GM23338 (cell line): ENCODE measurements at regions not wholly inside any gene's neighbourhood (a gene's known extent, or its start where the extent isn't known, plus 50 kb on each side); places are given as distances from the start of the nearest gene placed in this dataset.

ENCODE experiments used
- ATAC-seq: fragments of 200-7000 bp; cut with Tn5 transposase; 3 replicates; pipeline ENCODE4 v1.9.1; 2020
- DNase-seq: peaks from one replicate; pipeline ENCODE4 v3.0.0-alpha.2; 2015; ENCODE audit warnings: low spot score
- H2AFZ ChIP-seq: fragments of 200-600 bp; sonication (generic); 2 replicates; pipeline ENCODE4 v1.8.0; 2016; ENCODE audit warnings: antibody characterized with exemption, mild to moderate bottlenecking, moderate library complexity
- H3F3A ChIP-seq: fragments of 200-600 bp; sonication (generic); replicated peaks from 2 replicates; pipeline ENCODE4 v1.8.0; 2017; ENCODE audit warnings: antibody characterized with exemption, mixed run types, low read depth
- H3K27ac ChIP-seq: fragments of 200-600 bp; sonication (generic); 2 replicates; pipeline ENCODE4 v1.6.1; 2016; ENCODE audit warnings: low read depth
- H3K27me3 ChIP-seq: fragments of 200-600 bp; sonication (generic); 2 replicates; pipeline ENCODE4 v1.8.0; 2016; ENCODE audit warnings: mild to moderate bottlenecking, mixed run types, moderate library complexity; ENCODE audit not compliant: insufficient read depth
- H3K36me3 ChIP-seq: fragments of 200-600 bp; sonication (generic); 2 replicates; pipeline ENCODE4 v1.8.0; 2016; ENCODE audit warnings: mild to moderate bottlenecking; ENCODE audit not compliant: insufficient read depth
- H3K4me1 ChIP-seq: fragments of 200-600 bp; sonication (generic); 2 replicates; pipeline ENCODE4 v1.8.0; 2016; ENCODE audit warnings: mild to moderate bottlenecking, moderate library complexity; ENCODE audit not compliant: insufficient read depth
- H3K4me2 ChIP-seq: fragments of 200-600 bp; sonication (generic); 2 replicates; pipeline ENCODE4 v1.7.1; 2017; ENCODE audit warnings: mixed run types
- H3K4me3 ChIP-seq: fragments of 200-600 bp; sonication (generic); 2 replicates; pipeline ENCODE4 v1.6.1; 2016; ENCODE audit warnings: mixed run types
- H3K79me2 ChIP-seq: fragments of 200-600 bp; sonication (generic); replicated peaks from 2 replicates; pipeline ENCODE4 v1.8.0; 2017; ENCODE audit warnings: mild to moderate bottlenecking; ENCODE audit not compliant: insufficient read depth
- H3K9me2 ChIP-seq: fragments of 200-600 bp; sonication (generic); 2 replicates; pipeline ENCODE4 v1.8.0; 2017; ENCODE audit not compliant: insufficient read depth
- H4K20me1 ChIP-seq: fragments of 200-600 bp; sonication (generic); replicated peaks from 2 replicates; pipeline ENCODE4 v1.8.0; 2017; ENCODE audit warnings: mild to moderate bottlenecking; ENCODE audit not compliant: insufficient read depth
- H3K27ac Mint-ChIP-seq: 2 replicates; pipeline ENCODE4 v1.8.0; 2020; ENCODE audit warnings: inconsistent platforms, mild to moderate bottlenecking, moderate library complexity, mixed read lengths
- H3K27me3 Mint-ChIP-seq: 3 replicates; pipeline ENCODE4 v1.8.0; 2022; ENCODE audit warnings: low read depth, mild to moderate bottlenecking, moderate library complexity, mixed read lengths, inconsistent platforms; ENCODE audit not compliant: insufficient read depth, poor library complexity
- H3K36me3 Mint-ChIP-seq: 3 replicates; pipeline ENCODE4 v1.8.0; 2021; ENCODE audit warnings: low read depth, mild to moderate bottlenecking, inconsistent platforms, moderate library complexity, mixed read lengths
- H3K4me1 Mint-ChIP-seq: 3 replicates; pipeline ENCODE4 v1.8.0; 2020; ENCODE audit warnings: mild to moderate bottlenecking, inconsistent platforms, mixed read lengths
- H3K4me3 Mint-ChIP-seq: 3 replicates; pipeline ENCODE4 v1.8.0; 2021; ENCODE audit warnings: moderate library complexity, mild to moderate bottlenecking, inconsistent platforms, mixed read lengths
- H3K9me3 Mint-ChIP-seq: 3 replicates; pipeline ENCODE4 v1.8.0; 2020; ENCODE audit warnings: moderate library complexity, mild to moderate bottlenecking, inconsistent platforms, mixed read lengths
- EZH2 ChIP-seq: fragments of 200-600 bp; sonication (generic); IDR thresholded peaks from one replicate; pipeline ENCODE4 v1.8.0; 2017; ENCODE audit warnings: antibody characterized with exemption, mild to moderate bottlenecking, low read depth; ENCODE audit not compliant: unreplicated experiment
- NANOG ChIP-seq: IDR thresholded peaks from 2 replicates; pipeline ENCODE4 v1.6.1; 2016; ENCODE audit warnings: antibody characterized with exemption, borderline replicate concordance
- POLR2AphosphoS5 ChIP-seq: IDR thresholded peaks from 2 replicates; pipeline ENCODE4 v1.6.1; 2016; ENCODE audit warnings: antibody characterized with exemption, low read depth
- TF ChIP-seq, protein P1 (sequence below): IDR thresholded peaks from 2 replicates; pipeline ENCODE4 v1.6.1; 2016; ENCODE audit warnings: antibody characterized with exemption
- TF ChIP-seq, protein P2 (sequence below), 2 experiments: fragments of 200-600 bp in 1 of 2; sonication (generic) in 1 of 2; conservative IDR thresholded peaks; 2 replicates each; pipeline versions ENCODE4 v1.5.1 to v1.6.1; 2016 to 2017; ENCODE audit warnings: antibody characterized with exemption in 2 of 2, low read depth in 2 of 2, mild to moderate bottlenecking in 2 of 2, moderate library complexity in 1 of 2
- TF ChIP-seq, protein P3 (sequence below): IDR thresholded peaks from one replicate; pipeline ENCODE4 v1.6.1; 2018; ENCODE audit warnings: antibody characterized with exemption; ENCODE audit not compliant: unreplicated experiment

DNA sequence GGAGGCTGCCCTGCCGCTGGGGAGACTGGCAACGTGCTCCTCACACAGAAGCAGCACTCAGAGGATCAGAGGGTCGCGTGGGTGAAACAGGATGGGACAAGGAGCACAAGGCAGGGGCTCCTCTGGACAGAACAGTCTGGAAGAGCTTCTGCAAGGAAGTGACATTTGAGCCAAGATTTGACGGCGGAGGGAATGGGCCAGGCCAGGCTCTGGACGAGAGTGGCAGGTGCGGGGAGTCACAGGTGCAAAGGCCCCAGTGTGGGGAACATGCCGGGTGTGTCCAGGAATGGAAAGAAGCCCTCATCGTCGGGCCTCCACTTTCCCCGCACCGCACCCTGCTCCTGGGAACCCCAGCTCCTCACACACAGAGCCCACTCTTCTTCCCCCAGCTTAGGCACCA, 84.0 kb downstream of the RFLNA start (continued):
- TF ChIP-seq, protein P1, sequence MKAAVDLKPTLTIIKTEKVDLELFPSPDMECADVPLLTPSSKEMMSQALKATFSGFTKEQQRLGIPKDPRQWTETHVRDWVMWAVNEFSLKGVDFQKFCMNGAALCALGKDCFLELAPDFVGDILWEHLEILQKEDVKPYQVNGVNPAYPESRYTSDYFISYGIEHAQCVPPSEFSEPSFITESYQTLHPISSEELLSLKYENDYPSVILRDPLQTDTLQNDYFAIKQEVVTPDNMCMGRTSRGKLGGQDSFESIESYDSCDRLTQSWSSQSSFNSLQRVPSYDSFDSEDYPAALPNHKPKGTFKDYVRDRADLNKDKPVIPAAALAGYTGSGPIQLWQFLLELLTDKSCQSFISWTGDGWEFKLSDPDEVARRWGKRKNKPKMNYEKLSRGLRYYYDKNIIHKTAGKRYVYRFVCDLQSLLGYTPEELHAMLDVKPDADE = no peak
- TF ChIP-seq EZH2 = no peak
- TF ChIP-seq NANOG = no peak
- TF ChIP-seq, protein P2, sequence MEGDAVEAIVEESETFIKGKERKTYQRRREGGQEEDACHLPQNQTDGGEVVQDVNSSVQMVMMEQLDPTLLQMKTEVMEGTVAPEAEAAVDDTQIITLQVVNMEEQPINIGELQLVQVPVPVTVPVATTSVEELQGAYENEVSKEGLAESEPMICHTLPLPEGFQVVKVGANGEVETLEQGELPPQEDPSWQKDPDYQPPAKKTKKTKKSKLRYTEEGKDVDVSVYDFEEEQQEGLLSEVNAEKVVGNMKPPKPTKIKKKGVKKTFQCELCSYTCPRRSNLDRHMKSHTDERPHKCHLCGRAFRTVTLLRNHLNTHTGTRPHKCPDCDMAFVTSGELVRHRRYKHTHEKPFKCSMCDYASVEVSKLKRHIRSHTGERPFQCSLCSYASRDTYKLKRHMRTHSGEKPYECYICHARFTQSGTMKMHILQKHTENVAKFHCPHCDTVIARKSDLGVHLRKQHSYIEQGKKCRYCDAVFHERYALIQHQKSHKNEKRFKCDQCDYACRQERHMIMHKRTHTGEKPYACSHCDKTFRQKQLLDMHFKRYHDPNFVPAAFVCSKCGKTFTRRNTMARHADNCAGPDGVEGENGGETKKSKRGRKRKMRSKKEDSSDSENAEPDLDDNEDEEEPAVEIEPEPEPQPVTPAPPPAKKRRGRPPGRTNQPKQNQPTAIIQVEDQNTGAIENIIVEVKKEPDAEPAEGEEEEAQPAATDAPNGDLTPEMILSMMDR (conservative IDR thresholded peaks at IDR 0.05; ENCODE audit: low read depth in 2 of 2) = no peak

DNA sequence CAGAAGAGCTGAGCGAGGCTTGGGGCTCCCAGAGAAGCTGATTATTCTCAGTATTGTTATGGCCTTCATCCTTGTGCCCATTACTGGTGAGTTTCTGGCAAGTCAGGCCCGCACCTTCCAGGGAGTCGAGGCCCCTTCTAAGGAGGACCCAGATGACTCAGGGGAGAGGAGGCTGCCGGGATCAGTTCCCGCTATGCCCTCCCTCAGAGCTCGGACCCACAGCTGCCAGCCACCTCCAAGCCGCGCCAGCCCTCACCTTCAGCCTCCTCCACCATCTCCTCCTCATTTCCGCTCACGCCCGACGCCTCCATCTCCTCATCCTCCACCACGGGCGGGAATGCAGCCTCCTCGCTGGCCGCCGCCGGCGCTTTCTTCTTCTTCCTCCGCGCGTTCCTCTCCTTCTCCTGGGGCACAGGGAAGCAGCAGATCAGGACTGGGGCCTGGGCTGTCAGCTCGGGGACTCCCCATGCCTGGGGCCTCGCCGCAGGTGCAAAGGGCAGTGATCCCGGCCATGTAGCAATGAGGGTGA, 83.2 kb downstream of the RFLNA start:
- ATAC-seq = no peak
- H3K27ac ChIP-seq = no peak overlapping the region
- no peak overlapping the region for H2AFZ ChIP-seq
- Mint-ChIP-seq H3K27ac (no peak overlapping the region), H3K9me3 (no peaks in the 10 kb centered on the region), H3K36me3 (peaks cover 23% of the 10 kb centered on the region), H3K4me1 (no peaks in the 10 kb centered on the region; the same call in 2 of the 3 replicates), H3K27me3 (peaks cover 10% of the 10 kb centered on the region), H3K4me3 (no peak overlapping the region)
- H3K79me2 ChIP-seq = no peaks in the 10 kb centered on the region
- H3K4me1 ChIP-seq = no peaks in the 10 kb centered on the region
- no peak overlapping the region for H3K4me2 ChIP-seq
- TF ChIP-seq, protein P3, sequence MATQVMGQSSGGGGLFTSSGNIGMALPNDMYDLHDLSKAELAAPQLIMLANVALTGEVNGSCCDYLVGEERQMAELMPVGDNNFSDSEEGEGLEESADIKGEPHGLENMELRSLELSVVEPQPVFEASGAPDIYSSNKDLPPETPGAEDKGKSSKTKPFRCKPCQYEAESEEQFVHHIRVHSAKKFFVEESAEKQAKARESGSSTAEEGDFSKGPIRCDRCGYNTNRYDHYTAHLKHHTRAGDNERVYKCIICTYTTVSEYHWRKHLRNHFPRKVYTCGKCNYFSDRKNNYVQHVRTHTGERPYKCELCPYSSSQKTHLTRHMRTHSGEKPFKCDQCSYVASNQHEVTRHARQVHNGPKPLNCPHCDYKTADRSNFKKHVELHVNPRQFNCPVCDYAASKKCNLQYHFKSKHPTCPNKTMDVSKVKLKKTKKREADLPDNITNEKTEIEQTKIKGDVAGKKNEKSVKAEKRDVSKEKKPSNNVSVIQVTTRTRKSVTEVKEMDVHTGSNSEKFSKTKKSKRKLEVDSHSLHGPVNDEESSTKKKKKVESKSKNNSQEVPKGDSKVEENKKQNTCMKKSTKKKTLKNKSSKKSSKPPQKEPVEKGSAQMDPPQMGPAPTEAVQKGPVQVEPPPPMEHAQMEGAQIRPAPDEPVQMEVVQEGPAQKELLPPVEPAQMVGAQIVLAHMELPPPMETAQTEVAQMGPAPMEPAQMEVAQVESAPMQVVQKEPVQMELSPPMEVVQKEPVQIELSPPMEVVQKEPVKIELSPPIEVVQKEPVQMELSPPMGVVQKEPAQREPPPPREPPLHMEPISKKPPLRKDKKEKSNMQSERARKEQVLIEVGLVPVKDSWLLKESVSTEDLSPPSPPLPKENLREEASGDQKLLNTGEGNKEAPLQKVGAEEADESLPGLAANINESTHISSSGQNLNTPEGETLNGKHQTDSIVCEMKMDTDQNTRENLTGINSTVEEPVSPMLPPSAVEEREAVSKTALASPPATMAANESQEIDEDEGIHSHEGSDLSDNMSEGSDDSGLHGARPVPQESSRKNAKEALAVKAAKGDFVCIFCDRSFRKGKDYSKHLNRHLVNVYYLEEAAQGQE = no peak
- TF ChIP-seq POLR2AphosphoS5 = peak; percentile 33; the same call in 1 of the 2 replicates
- TF ChIP-seq, protein P1 = no peak
- H3F3A ChIP-seq = no peaks in the 10 kb centered on the region
- H3K36me3 ChIP-seq = peaks cover 8% of the 10 kb centered on the region; the same call in 1 of the 2 replicates
- H3K4me3 ChIP-seq = no peak overlapping the region
- H3K9me2 ChIP-seq = no peaks in the 10 kb centered on the region
- no peak for DNase-seq
- peaks cover 14% of the 10 kb centered on the region for H4K20me1 ChIP-seq
- H3K27me3 ChIP-seq = no peaks in the 10 kb centered on the region
